ENCODE measurements at regions not wholly inside any gene's neighbourhood (a gene's known extent, or its start where the extent isn't known, plus 50 kb on each side); places are given as distances from the start of the nearest gene placed in this dataset.

- TF ChIP-seq CTCF (IDR thresholded peaks at IDR 0.05), result no peak
- TF ChIP-seq POLR2A (IDR thresholded peaks at IDR 0.05), result no peak
- TF ChIP-seq POLR2AphosphoS5 (IDR thresholded peaks at IDR 0.05), result no peak
Measured at GRCh38 chrX:139091066-139091465, 379.5 kb upstream of the FGF13 start.

All from breast epithelium (tissue), 3 donors.